Cardiac septum (tissue), 1 donor: ENCODE measurements at regions not wholly inside any gene's neighbourhood (a gene's known extent, or its start where the extent isn't known, plus 50 kb on each side); places are given as distances from the start of the nearest gene placed in this dataset.
"Not testable (repeated sequence)": the region's sequence is repeated elsewhere in the genome, so short reads cannot be mapped to it uniquely, and the experiment has no call there.

Experiments
- DNase-seq: peaks from one replicate; pipeline ENCODE4 v3.0.0-alpha.2; 2020; ENCODE audit warnings: low spot score
- intact Hi-C: fragments of 100-400 bp; cut with DNase I; formaldehyde crosslinking; loops from one replicate; pipeline ENCODE4 v1.14.0; 2022
- donor health status: DM: no; HTN: no; CAD: no.

GRCh38 chr2:111432916-111433499 is 312.3 kb downstream of the BCL2L11 start:
- DNase-seq, intact Hi-C loops: not testable (repeated sequence)

DNA sequence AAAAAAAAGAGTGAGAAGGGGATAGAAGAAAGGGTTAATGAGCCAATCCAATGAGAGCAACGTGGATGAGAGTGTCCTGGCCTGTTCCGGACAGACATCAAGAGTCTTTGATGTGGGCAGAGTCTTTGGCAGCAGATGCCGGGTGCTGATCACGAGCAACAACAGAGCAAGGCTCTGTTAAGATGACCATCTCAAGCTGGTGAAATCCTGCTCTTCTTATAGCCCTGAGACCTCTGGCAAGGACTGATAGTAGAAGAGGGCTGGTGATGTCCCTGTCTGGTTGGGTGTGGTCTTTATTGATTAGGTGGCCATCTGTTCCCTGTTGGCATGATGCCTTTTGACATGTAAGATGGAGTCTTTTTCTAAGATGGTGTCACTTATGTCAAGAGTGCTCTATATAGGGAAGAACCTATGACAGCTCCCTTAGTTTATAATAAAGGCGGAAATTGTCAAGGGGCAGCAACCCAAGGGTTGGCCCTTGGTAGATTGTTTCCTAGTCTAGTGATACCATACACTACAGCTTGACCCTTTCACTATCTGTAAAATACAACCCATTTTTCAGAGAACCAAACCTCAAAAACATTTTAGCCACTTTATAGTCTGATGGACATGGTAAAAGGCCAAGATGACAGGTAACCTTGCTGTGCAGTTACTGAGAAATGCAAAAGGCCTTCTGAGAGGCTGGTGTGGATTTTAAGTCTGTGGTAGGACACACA is 313.3 kb downstream of the BCL2L11 start:
- intact Hi-C loops, DNase-seq: not testable (repeated sequence)

GRCh38 chr2:111434608-111434939 is 313.9 kb downstream of the BCL2L11 start:
- DNase-seq, intact Hi-C loops: not testable (repeated sequence)

- intact Hi-C loops, DNase-seq: not testable (repeated sequence)
Observed at GRCh38 chr2:111435553-111436310, 315.0 kb downstream of the BCL2L11 start.

- intact Hi-C loops, DNase-seq: not testable (repeated sequence)
Observed at GRCh38 chr2:111436411-111436810, 315.7 kb downstream of the BCL2L11 start.

GRCh38 chr2:111437288-111437990 is 316.7 kb downstream of the BCL2L11 start:
- DNase-seq, intact Hi-C loops: not testable (repeated sequence)

- intact Hi-C loops, DNase-seq: not testable (repeated sequence)
Observed at GRCh38 chr2:111438161-111438560, 317.4 kb downstream of the BCL2L11 start.

DNA sequence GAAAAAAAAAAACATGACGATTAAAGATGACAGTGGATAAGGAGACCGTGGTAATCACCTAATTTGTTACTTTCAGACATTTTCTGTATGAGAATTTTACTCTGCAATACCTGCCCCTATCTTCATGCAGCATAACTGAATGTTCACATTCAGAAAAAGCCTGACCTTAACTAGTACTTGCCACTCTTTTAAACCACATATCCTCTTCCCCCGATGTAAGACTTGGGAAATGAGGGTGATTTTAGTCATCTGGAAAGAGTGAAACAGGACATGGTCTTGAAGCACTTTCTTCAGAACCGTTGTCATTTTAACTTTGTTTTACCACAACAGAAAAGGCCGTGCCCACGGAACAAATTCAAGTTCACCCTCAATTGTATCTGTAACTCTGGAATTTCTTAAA is 318.5 kb downstream of the BCL2L11 start:
- intact Hi-C loops, DNase-seq: not testable (repeated sequence)

DNA sequence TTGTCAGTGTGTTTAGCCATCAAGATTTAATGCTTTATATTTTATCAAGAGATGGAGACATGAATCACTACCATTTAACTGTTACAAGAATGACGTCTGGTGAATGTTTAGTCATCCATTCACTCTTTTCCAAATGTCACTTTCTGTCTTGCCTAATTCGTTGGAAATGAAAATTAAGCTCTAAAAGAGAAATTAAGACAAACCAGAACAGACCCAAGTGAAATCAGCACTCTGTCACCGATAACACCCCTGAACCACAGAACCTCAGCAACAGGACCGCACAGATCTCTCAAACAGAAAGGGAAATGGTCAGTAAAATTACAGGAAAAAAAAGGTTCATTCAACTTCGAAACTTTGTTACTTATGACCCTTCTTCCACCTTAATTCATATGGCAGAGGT is 320.9 kb downstream of the BCL2L11 start:
- DNase-seq, intact Hi-C loops: not testable (repeated sequence)

DNA sequence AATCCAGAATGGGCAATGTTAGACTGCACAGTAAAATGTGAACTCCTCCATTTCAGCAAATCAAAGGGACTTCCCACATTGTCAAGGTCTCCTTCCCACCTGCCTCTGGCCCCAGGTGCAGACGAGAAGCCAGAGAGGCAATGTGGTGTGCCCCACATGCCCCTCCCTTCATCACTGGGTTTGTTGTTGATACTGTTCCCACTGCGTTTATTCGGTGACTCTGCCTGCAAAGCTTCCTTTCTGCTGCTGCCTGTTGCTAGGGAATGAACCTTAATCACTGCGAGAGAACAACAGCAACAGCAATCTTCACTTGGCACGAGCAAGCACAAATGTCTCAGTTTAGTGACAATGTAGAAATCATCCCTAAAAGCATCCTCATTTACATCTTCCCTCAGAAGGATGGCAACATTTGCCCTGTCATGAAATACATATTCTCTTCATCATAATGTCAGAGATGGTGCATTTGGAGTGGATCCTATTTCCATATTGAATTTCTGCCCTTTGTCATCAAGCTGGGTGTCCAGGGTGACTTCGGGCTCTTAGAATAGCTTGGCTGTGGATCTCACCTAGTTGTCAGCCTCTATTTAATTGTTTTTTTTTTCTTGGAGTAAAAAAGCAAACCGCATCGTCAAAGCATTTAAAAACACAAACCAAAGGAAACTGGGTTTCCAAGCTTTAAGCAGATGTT is 322.2 kb downstream of the BCL2L11 start:
- intact Hi-C loops, DNase-seq: not testable (repeated sequence)

- DNase-seq, intact Hi-C loops: not testable (repeated sequence)
Observed at GRCh38 chr2:111444516-111444915, 323.8 kb downstream of the BCL2L11 start.

DNA sequence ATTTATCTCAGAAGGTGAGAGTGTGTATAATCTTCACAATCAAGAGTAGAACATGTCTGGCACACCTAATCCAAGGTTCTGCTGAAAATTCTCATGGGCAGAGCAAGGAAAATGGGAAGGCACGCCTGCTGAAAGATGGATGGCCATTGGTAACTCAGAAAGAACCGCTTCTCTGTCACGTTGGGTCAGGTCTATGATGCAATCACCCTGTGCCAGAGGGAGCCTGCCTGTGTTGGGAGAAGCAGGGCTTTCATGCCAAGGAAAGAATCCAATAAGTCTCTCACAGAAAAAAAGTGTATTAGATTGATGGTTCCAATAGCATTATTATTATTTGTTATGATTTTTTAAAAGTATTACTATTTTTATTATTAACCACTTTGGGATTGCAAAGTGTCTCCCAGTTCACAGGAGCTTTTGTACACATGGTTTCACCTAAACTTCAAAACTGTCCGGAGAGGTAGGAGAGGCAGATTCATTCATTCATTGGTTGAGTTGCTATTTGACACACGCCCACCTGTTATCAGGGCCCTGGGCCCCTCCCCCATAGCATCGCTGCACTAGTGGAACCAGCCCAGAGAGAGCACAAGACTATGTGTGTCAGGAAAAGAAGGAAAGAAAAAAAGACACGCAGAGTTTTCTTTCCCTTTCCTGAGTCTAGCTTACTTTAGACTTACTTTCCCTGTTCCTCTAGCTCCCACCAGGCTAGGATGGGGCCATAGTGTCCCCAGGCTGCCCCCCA is 324.6 kb downstream of the BCL2L11 start:
- DNase-seq, intact Hi-C loops: not testable (repeated sequence)

DNA sequence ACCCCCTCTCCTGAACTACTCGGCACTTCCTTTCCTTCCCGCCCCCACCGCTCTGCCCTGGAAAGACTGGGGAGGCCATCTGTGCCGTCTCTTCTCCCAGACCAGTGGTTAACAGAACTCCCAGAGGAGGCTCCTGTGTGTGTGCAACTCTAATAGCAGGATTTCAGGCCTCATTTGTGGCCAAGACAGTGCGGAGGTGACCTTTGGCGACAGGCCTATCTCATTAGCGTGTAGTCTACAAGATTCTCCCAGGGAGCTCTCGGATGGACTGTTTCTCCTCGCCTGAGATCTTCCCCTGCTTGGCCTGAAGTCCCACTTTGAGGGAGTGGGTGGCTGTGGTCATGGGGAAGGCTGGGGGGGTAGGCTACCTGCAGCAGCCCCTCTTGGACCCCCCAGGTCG is 325.2 kb downstream of the BCL2L11 start:
- DNase-seq, intact Hi-C loops: not testable (repeated sequence)

DNA sequence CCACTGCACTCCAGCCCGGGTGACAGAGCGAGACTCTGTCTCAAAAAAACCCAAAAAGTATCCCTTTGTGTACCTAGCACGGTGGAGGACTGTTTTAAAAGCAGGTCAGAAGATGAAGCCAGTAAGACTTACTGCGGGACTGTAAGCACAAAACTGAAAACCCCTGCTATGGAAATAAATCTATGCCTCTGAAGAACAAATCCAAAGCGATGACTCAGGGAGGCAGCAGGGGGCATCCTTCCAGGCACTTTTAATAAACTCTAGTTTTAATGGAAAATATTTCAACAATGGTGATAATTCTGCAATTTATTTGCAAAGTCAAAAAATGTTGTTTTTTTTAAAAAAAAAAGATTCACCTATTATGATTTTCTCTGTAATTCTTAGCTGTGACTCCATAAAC is 326.8 kb downstream of the BCL2L11 start:
- intact Hi-C loops, DNase-seq: not testable (repeated sequence)

GRCh38 chr2:111448796-111449195 is 328.1 kb downstream of the BCL2L11 start:
- intact Hi-C loops: not testable (repeated sequence)

GRCh38 chr2:111450526-111450925 is 329.8 kb downstream of the BCL2L11 start:
- intact Hi-C loops: loop anchor here (10.0 kb wide), 1 partner anchor 336 kb away; no protein-coding TSS in a partner anchor
- DNase-seq: not testable (repeated sequence)

More at GRCh38 chr2:111448796-111449195, 328.1 kb downstream of the BCL2L11 start:
- DNase-seq: not testable (repeated sequence)

DNA sequence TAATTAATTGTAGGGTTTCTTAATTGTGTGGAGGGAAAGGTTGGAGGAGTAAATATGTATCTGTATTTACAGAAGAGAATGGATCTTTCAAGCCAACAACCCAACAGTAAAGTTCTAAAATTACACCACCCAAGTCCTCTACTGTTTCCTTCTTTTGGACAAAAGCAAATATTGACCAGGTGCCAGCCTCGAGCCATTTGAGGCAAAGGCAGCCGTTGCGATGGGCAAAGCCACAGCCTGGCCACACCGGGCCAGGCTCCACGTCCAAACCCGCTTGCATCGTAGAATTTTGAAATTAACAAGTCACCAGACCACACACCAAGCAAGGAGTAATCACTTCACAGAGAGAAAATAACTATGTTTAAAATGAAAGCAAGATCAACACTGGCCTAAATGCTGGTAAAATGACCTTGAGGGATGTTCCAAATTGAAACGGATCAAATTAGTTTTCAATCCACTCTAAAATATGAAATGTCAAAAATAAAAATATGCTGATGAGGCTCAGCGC is 331.0 kb downstream of the BCL2L11 start:
- intact Hi-C loops: loop anchor here (10.0 kb wide), 1 partner anchor 337 kb away; no protein-coding TSS in a partner anchor
- not testable (repeated sequence) for DNase-seq

GRCh38 chr2:111452208-111452607 is 331.5 kb downstream of the BCL2L11 start:
- DNase-seq: not testable (repeated sequence)
- intact Hi-C loops: loop anchor here (10.0 kb wide), 1 partner anchor 337 kb away; no protein-coding TSS in a partner anchor
